Left ventricle myocardium inferior (tissue), 1 donor: ENCODE measurements at regions not wholly inside any gene's neighbourhood (a gene's known extent, or its start where the extent isn't known, plus 50 kb on each side); places are given as distances from the start of the nearest gene placed in this dataset.

Source experiments
- DNase-seq: peaks from one replicate; pipeline ENCODE4 v3.0.0-alpha.2; 2020
- H3K27ac ChIP-seq: fragments of 200-600 bp; replicated peaks from 2 replicates; pipeline ENCODE4 v1.8.0; 2021
- H3K27me3 ChIP-seq: fragments of 200-600 bp; 2 replicates; pipeline ENCODE4 v1.8.0; 2021; ENCODE audit warnings: low read depth
- H3K36me3 ChIP-seq: fragments of 200-600 bp; 2 replicates; pipeline ENCODE4 v1.8.0; 2021
- H3K4me1 ChIP-seq: fragments of 200-600 bp; 2 replicates; pipeline ENCODE4 v1.8.0; 2021
- H3K4me3 ChIP-seq: fragments of 200-600 bp; 2 replicates; pipeline ENCODE4 v1.8.0; 2021; ENCODE audit warnings: mild to moderate bottlenecking, moderate library complexity
- H3K9me3 ChIP-seq: fragments of 200-600 bp; replicated peaks from 2 replicates; pipeline ENCODE4 v1.8.0; 2021
- CTCF ChIP-seq: fragments of 200-600 bp; IDR thresholded peaks from 2 replicates; pipeline ENCODE4 v1.8.0; 2021; ENCODE audit warnings: antibody characterized with exemption, mild to moderate bottlenecking, borderline replicate concordance
- intact Hi-C: fragments of 100-400 bp; cut with micrococcal nuclease; formaldehyde crosslinking; loops from one replicate; pipeline ENCODE4 v1.11.0; 2022
- donor health status: DM: no; HTN: yes; CAD: no; lungs with severe emphysema.

- intact Hi-C loops, result no loop called here
- Histone ChIP-seq H3K4me3 (no peak overlapping the region), H3K4me1 (no peaks in the 10 kb centered on the region), H3K36me3 (no peaks in the 10 kb centered on the region), H3K27ac (no peak overlapping the region), H3K9me3 (no peaks in the 10 kb centered on the region), H3K27me3 (no peaks in the 10 kb centered on the region)
- no peak for TF ChIP-seq CTCF
- no peak for DNase-seq
Observed at GRCh38 chr16:87223656-87224248, 93.4 kb downstream of the C16orf95 start.

GRCh38 chr16:87226926-87227295, 90.3 kb downstream of the C16orf95 start:
- H3K4me1 ChIP-seq, result no peaks in the 10 kb centered on the region
- no peak overlapping the region for H3K4me3 ChIP-seq
- peak overlapping the region; percentile 66 for H3K27ac ChIP-seq
- TF ChIP-seq CTCF, result no peak
- H3K27me3 ChIP-seq, result peaks cover 9% of the 10 kb centered on the region
- H3K9me3 ChIP-seq, result peaks cover 12% of the 10 kb centered on the region
- DNase-seq, result no peak
- H3K36me3 ChIP-seq, result no peaks in the 10 kb centered on the region
- intact Hi-C loops, result no loop called here

GRCh38 chr16:87227296-87227951, 89.8 kb downstream of the C16orf95 start:
- no peak for TF ChIP-seq CTCF
- Histone ChIP-seq H3K4me3 (no peak overlapping the region), H3K27ac (peak overlapping the region; percentile 66), H3K4me1 (no peaks in the 10 kb centered on the region), H3K36me3 (no peaks in the 10 kb centered on the region), H3K27me3 (peaks cover 9% of the 10 kb centered on the region), H3K9me3 (peaks cover 17% of the 10 kb centered on the region)
- intact Hi-C loops, result no loop called here
- peak; percentile 33 for DNase-seq

GRCh38 chr16:87228363-87228762, 88.8 kb downstream of the C16orf95 start:
- peaks cover 9% of the 10 kb centered on the region for H3K27me3 ChIP-seq
- H3K4me3 ChIP-seq, result no peak overlapping the region
- H3K4me1 ChIP-seq, result no peaks in the 10 kb centered on the region
- no peak overlapping the region for H3K27ac ChIP-seq
- no peak for DNase-seq
- peaks cover 21% of the 10 kb centered on the region for H3K9me3 ChIP-seq
- no peaks in the 10 kb centered on the region for H3K36me3 ChIP-seq
- no peak for TF ChIP-seq CTCF
- intact Hi-C loops, result no loop called here

- H3K27me3 ChIP-seq, result peaks cover 19% of the 10 kb centered on the region
- no peak for DNase-seq
- TF ChIP-seq CTCF, result no peak
- H3K4me3 ChIP-seq, result no peak overlapping the region
- H3K36me3 ChIP-seq, result no peaks in the 10 kb centered on the region
- H3K9me3 ChIP-seq, result peaks cover 21% of the 10 kb centered on the region
- intact Hi-C loops, result no loop called here
- H3K4me1 ChIP-seq, result no peaks in the 10 kb centered on the region
- no peak overlapping the region for H3K27ac ChIP-seq
Observed at GRCh38 chr16:87229230-87230188, 87.7 kb downstream of the C16orf95 start.
